ENCODE measurements at regions not wholly inside any gene's neighbourhood (a gene's known extent, or its start where the extent isn't known, plus 50 kb on each side); places are given as distances from the start of the nearest gene placed in this dataset.

GRCh38 chr4:36979533-36979932 lies 265.0 kb upstream of the NWD2 start:
- TF ChIP-seq CTCF (IDR thresholded peaks at IDR 0.05) (no peak), EP300 (IDR thresholded peaks at IDR 0.05) (no peak), POLR2AphosphoS5 (IDR thresholded peaks at IDR 0.05) (no peak)
